ENCODE measurements at regions not wholly inside any gene's neighbourhood (a gene's known extent, or its start where the extent isn't known, plus 50 kb on each side); places are given as distances from the start of the nearest gene placed in this dataset.

GRCh38 chr5:54833590-54833989 lies 151.8 kb downstream of the ESM1 start:
- TF ChIP-seq CTCF (IDR thresholded peaks at IDR 0.05; ENCODE audit: low read depth, low read length) (no peak), EZH2phosphoT487 (IDR thresholded peaks at IDR 0.05; ENCODE audit: low read depth) (no peak)

All from OCI-LY3 (cell line).